NCI-H748 treated with DMSO at 0.1 percent for 48 hours (cell line): ENCODE measurements at regions not wholly inside any gene's neighbourhood (a gene's known extent, or its start where the extent isn't known, plus 50 kb on each side); places are given as distances from the start of the nearest gene placed in this dataset.

Experiments used
- DNase-seq: peaks from one replicate; lab custom pipeline; 2025; lab: John Stamatoyannopoulos, UW

- DNase-seq = no peak
Measured at GRCh38 chr3:166201476-166201875, 364.3 kb upstream of the BCHE start.

- no peak for DNase-seq
Measured at GRCh38 chr3:166199491-166199890, 362.3 kb upstream of the BCHE start.

DNA sequence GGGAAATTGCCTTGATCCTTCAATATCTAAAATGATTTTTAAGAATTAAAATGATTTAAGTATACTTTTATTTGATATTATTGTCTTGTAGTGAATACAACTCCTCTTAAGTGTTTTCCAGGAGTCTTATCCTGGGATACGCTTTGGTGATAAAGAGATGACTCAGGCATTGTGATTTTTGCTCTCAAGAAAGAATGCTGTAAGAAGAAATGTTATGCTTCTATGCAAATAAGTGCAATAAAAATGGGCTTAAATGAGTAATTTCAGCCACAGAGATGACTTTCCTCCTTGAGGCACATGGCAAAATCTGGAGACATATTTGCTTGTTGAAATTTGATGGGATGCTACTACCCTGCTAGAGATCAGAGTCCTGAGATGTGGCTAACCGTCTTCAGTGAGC lies 358.6 kb upstream of the BCHE start:
- DNase-seq = no peak

DNA sequence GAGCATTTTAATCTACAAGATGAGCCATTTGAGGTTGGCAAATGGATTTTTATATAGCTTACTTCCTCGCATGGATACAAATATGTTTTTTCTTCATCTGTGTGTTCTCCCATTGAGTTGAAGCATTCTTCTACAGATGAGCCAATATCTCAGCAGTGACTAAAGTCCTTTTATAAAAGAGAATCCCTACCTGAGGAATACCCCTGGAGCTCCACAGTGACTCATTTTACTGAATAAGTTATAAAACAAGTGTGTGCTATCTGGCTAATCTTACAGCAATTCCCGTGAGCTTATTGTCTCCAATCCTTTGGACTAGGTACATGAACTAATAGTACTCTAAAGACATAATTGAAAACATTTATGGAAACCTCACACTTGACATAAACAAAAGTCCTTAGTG lies 354.2 kb upstream of the BCHE start:
- DNase-seq = no peak

DNA sequence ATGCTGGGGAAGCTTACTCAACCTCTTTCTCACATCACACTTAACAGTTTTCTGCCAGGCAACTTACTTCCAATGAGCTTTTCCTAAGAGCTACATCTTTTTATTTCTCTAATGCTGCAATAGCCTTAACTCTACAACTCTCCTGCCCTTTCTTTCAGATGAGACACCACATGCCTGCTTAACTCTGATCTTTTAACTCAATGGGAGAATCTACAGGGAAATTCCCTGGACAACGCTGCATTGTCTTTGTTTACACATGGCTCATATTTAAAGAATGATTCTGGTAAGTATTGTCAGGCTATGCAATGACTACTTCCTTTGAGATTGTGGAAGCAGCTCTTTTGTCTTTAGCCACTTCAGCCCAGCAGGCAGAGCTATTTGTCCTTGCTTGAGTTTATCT lies 353.1 kb upstream of the BCHE start:
- no peak for DNase-seq

GRCh38 chr3:166187237-166187636 lies 350.0 kb upstream of the BCHE start:
- DNase-seq = no peak

GRCh38 chr3:166186003-166186402 lies 348.8 kb upstream of the BCHE start:
- DNase-seq = no peak

- DNase-seq = no peak
Measured at GRCh38 chr3:166177130-166177529, 339.9 kb upstream of the BCHE start.

GRCh38 chr3:166171695-166172094 lies 334.5 kb upstream of the BCHE start:
- no peak for DNase-seq

DNA sequence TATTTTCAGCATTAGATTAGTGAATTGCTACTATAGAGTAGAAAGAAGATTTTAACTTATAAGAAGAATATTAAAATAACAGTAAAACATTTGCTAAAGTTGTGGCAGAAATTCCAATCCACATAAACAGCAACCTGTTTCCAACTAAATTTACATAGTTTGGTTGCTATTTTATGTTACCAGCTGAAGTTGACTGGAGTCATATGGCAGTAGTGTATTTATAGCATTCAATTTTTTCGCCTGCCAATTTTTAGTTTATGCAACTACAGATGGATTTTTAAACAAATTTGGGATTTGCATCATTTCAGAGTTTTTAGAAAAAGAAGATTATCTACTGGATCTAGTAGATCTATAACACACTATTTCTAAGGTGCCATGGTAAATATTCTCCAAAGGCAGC lies 332.5 kb upstream of the BCHE start:
- DNase-seq = no peak

GRCh38 chr3:166127969-166128368 lies 290.7 kb upstream of the BCHE start:
- DNase-seq = no peak

DNA sequence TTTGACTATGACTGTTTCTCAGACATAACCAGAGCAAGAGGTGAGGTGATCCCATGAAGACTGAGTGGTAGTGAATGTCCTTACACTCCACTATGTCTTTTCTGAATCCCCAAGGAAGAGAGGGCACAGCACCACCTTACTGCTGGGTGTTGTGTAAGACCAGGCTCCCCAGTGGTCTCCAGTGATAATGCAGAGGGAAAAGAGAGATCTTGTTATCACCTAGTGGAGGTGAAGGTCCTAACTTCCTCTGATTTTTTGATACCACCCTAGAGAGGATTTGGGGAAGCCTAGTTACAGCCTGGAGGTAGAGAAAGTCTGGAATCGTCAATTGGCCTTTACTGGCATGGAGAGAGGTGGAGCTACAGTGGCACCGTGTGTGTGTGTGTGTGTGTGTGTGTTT lies 288.0 kb upstream of the BCHE start:
- no peak for DNase-seq

GRCh38 chr3:166123576-166123975 lies 286.4 kb upstream of the BCHE start:
- no peak for DNase-seq

DNA sequence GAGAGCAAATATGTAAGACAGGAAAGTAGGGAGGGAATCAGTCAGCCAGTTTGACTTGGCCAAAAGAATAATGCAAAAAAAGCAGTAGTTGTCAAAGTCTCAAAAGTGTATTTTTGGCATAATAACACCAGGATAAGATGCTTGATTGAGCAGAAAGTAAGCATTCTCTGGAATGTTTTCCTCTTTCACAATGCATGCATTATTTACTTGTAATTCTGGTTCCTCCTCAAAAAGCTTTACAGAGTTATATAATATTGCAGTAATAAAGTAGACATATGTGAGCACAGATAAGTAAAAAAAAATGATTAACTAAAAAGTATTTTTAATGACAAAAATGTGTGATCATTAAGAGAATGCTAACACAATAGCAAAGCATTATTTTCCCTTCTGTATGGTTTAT lies 285.9 kb upstream of the BCHE start:
- DNase-seq = no peak

DNA sequence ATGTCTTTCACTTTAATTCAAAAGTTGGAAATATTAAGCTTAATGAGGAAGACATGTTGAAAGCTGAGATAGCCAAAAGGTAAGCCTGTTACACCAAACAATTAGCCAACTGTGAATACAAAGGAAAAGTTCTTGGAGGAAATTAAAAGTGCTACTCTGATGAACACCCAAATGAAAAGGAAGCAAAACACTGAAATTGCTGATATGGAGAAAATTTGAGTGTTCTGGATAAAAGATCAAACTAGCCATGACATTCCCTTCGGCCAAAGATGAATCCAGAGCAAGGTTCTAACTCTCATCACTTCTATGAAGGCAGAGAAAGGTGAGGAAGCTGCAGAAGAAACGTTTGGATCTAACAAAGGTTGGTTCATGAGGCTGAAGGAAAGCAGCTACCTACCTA lies 280.8 kb upstream of the BCHE start:
- DNase-seq = no peak

DNA sequence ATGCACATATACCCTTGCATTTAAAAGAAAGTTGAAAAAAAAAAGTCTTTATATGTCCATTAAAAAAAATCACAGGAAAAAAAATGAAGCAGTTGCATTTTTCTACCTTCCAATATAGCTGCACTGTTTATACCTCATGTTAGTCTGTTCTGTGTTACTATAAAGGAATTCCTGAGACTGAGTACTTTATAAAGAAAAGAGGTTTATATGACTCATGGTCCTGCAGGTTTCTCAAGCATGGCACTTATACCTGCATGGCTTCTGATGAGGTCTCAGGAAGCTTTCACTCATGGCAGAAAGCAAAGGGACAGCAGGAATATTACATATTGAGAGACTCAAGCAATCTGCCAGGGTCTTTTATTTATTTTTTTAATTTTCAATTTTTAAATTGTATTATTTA lies 277.2 kb upstream of the BCHE start:
- no peak for DNase-seq

DNA sequence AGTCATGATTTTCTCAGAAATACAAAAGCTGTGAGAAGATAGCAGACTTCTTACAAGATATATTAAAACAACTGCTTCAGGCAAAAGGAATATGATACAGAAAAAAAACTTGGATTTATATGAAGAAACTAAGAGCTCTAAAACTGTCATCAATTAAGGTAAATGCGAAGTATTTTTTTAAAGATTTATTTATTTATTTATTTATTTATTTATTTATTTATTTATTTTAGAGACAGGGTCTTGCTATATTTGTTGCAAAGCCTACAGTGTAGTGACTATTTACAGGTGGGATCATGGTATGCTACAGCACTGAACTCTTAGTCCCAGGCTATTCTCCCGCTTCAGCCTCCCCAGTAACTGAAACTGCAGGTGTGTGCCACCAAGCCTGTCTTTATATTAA lies 274.3 kb upstream of the BCHE start:
- no peak for DNase-seq

- DNase-seq = no peak
Measured at GRCh38 chr3:166110102-166110501, 272.9 kb upstream of the BCHE start.

GRCh38 chr3:166104938-166105337 lies 267.7 kb upstream of the BCHE start:
- no peak for DNase-seq

DNA sequence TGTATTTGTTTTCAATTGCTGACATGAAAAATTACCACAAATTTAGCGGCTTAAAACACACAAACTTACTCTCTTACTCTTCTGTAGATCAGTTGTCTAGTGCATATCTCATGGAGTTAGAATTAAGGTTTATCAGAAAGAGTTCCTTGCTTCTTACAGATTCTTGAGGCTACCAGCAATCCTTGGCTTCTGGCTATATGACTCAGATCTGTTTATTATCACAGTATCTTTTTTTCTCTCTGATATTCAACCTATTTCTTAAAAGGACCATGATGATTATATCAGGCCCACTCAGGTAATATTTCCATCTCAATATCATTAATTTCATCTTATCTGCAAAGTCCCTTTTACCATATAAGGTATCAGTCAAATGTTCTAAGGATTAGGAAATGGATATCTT lies 263.5 kb upstream of the BCHE start:
- DNase-seq = no peak

- no peak for DNase-seq
Measured at GRCh38 chr3:166089575-166089974, 252.4 kb upstream of the BCHE start.

DNA sequence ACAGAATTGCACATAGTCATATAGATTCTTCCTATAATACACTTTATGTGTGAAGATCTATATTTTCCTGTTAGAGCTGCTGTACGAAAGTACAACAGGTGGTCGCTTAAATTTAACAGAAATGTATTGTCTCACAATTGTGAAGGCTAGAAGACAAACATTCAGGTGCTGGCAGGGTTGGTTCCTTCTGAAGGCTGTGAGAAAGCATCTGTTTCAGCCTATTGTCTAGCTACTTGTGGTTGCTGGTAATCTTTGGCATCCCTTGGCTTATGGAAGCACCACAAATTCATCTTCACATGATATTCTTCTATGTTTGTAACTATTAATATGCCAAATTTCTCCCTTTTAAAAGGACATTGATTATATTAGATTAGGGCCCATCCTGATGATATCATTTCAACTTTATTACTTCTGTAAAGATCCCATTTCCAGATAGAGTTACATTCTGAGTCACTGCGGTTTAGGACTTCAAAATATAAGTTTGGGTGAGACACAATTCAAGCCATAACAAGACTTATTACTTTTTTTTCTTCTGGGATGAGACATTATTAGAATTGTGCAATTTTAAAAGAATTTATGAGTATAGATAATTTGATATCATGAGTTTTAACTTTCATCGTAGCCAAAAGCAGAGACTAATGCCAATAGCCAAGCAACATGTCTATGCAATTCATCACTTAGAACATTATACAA lies 248.1 kb upstream of the BCHE start:
- DNase-seq = no peak

- no peak for DNase-seq
Measured at GRCh38 chr3:166080096-166080495, 242.9 kb upstream of the BCHE start.

DNA sequence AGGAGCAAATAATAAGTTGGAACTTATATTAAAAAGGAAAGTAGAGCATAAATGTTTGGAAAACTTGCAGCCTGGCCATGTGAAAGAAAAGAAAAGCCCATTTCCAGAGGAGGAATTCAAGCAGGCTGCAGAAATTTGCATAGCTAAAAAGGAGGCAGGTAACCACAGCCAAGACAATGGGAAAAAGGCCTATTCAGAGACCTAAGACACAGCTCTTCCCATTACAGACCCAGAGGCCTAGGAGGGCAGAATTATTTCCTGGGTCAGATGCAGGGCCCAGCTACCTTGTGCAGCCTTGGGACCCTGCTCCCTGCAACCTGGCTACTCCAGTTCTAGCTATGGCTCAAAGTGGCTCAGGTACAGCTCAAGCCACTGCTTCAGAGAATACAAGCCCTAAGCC lies 234.6 kb upstream of the BCHE start:
- DNase-seq = no peak

DNA sequence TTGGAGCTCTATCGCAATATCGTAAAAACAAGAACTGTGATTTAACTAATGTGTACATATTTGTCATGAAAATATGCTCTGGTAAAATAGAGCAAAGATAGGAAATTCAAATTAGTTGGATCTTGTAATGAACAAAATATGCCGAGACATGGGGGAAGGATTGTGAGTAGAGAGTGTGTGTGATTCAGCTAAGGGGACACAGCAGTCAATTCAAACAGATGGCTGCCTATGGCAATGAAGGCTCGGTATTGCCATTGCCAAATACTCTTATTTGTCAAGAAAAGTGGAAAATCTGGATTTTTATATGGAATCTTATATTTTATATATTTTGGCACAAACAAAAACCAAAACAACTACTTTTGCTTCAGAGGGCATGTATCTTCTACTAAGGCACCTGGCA lies 227.3 kb upstream of the BCHE start:
- DNase-seq = no peak
